ENCODE measurements at regions not wholly inside any gene's neighbourhood (a gene's known extent, or its start where the extent isn't known, plus 50 kb on each side); places are given as distances from the start of the nearest gene placed in this dataset.
"Not testable (repeated sequence)": the region's sequence is repeated elsewhere in the genome, so short reads cannot be mapped to it uniquely, and the experiment has no call there.

- H3K36me3 ChIP-seq (ENCODE audit: control insufficient read depth, insufficient read depth, low read length); DNase-seq (ENCODE audit: low read depth in 4 of 6, low spot score in 6 of 6); H3K27me3 ChIP-seq (ENCODE audit: control insufficient read depth, insufficient read depth, low read length); H3K4me3 ChIP-seq (ENCODE audit: low read depth, low read length); H3K9me3 ChIP-seq (ENCODE audit: control insufficient read depth, insufficient read depth, low read length); H3K4me1 ChIP-seq (ENCODE audit: control insufficient read depth, insufficient read depth, low read length); H3K27ac ChIP-seq (ENCODE audit: low read depth, low read length): not testable (repeated sequence)
- WGBS (ENCODE audit: insufficient coverage) = 11% methylated on average over 9 of the region's 22 CpGs
Measured at GRCh38 chr1:115147928-115148327, 58.6 kb upstream of the TSPAN2 start.

- H3K9me3 ChIP-seq (ENCODE audit: control insufficient read depth, insufficient read depth, low read length) = no peaks in the 10 kb centered on the region
- no peaks in the 10 kb centered on the region for H3K27me3 ChIP-seq (ENCODE audit: control insufficient read depth, insufficient read depth, low read length)
- H3K27ac ChIP-seq (ENCODE audit: low read depth, low read length) = no peak overlapping the region
- no peaks in the 10 kb centered on the region for H3K36me3 ChIP-seq (ENCODE audit: control insufficient read depth, insufficient read depth, low read length)
- H3K4me3 ChIP-seq (ENCODE audit: low read depth, low read length) = no peak overlapping the region
- no peaks in the 10 kb centered on the region for H3K4me1 ChIP-seq (ENCODE audit: control insufficient read depth, insufficient read depth, low read length)
- DNase-seq (ENCODE audit: low read depth in 4 of 6, low spot score in 6 of 6) = no peak
- WGBS (ENCODE audit: insufficient coverage) = no CpG with 5 or more reads among the region's 1 CpG
Measured at GRCh38 chr1:115145226-115145625, 55.9 kb upstream of the TSPAN2 start.

GRCh38 chr1:115144176-115144575, 54.9 kb upstream of the TSPAN2 start:
- Histone ChIP-seq H3K4me1 (ENCODE audit: control insufficient read depth, insufficient read depth, low read length) (peaks cover 3% of the 10 kb centered on the region), H3K9me3 (ENCODE audit: control insufficient read depth, insufficient read depth, low read length) (no peaks in the 10 kb centered on the region), H3K36me3 (ENCODE audit: control insufficient read depth, insufficient read depth, low read length) (no peaks in the 10 kb centered on the region), H3K4me3 (ENCODE audit: low read depth, low read length) (no peak overlapping the region), H3K27ac (ENCODE audit: low read depth, low read length) (no peak overlapping the region), H3K27me3 (ENCODE audit: control insufficient read depth, insufficient read depth, low read length) (no peaks in the 10 kb centered on the region)
- DNase-seq (ENCODE audit: low read depth in 4 of 6, low spot score in 6 of 6) = peak in 1 of 6 donors; percentile 11
- no CpG with 5 or more reads among the region's 2 CpGs for WGBS (ENCODE audit: insufficient coverage)

GRCh38 chr1:115142616-115143015, 53.3 kb upstream of the TSPAN2 start:
- Histone ChIP-seq H3K9me3 (ENCODE audit: control insufficient read depth, insufficient read depth, low read length) (no peaks in the 10 kb centered on the region), H3K4me3 (ENCODE audit: low read depth, low read length) (no peak overlapping the region), H3K27ac (ENCODE audit: low read depth, low read length) (no peak overlapping the region), H3K36me3 (ENCODE audit: control insufficient read depth, insufficient read depth, low read length) (no peaks in the 10 kb centered on the region), H3K4me1 (ENCODE audit: control insufficient read depth, insufficient read depth, low read length) (peaks cover 10% of the 10 kb centered on the region), H3K27me3 (ENCODE audit: control insufficient read depth, insufficient read depth, low read length) (peaks cover under 1% of the 10 kb centered on the region)
- 100% methylated on average over 1 of the region's 3 CpGs for WGBS (ENCODE audit: insufficient coverage)
- DNase-seq (ENCODE audit: low read depth in 4 of 6, low spot score in 6 of 6) = no peak

GRCh38 chr1:115141145-115141454, 51.8 kb upstream of the TSPAN2 start:
- no peak overlapping the region for H3K4me3 ChIP-seq (ENCODE audit: low read depth, low read length)
- H3K27ac ChIP-seq (ENCODE audit: low read depth, low read length) = no peak overlapping the region
- peaks cover 2% of the 10 kb centered on the region for H3K27me3 ChIP-seq (ENCODE audit: control insufficient read depth, insufficient read depth, low read length)
- H3K4me1 ChIP-seq (ENCODE audit: control insufficient read depth, insufficient read depth, low read length) = peaks cover 10% of the 10 kb centered on the region
- no peaks in the 10 kb centered on the region for H3K36me3 ChIP-seq (ENCODE audit: control insufficient read depth, insufficient read depth, low read length)
- no peak for DNase-seq (ENCODE audit: low read depth in 4 of 6, low spot score in 6 of 6)
- no peaks in the 10 kb centered on the region for H3K9me3 ChIP-seq (ENCODE audit: control insufficient read depth, insufficient read depth, low read length)

- peaks cover 10% of the 10 kb centered on the region for H3K4me1 ChIP-seq (ENCODE audit: control insufficient read depth, insufficient read depth, low read length)
- H3K27me3 ChIP-seq (ENCODE audit: control insufficient read depth, insufficient read depth, low read length) = peaks cover 2% of the 10 kb centered on the region
- no peak for DNase-seq (ENCODE audit: low read depth in 4 of 6, low spot score in 6 of 6)
- no peaks in the 10 kb centered on the region for H3K36me3 ChIP-seq (ENCODE audit: control insufficient read depth, insufficient read depth, low read length)
- no peak overlapping the region for H3K4me3 ChIP-seq (ENCODE audit: low read depth, low read length)
- H3K9me3 ChIP-seq (ENCODE audit: control insufficient read depth, insufficient read depth, low read length) = no peaks in the 10 kb centered on the region
- WGBS (ENCODE audit: insufficient coverage) = 78% methylated on average over 1 of the region's 2 CpGs
- H3K27ac ChIP-seq (ENCODE audit: low read depth, low read length) = no peak overlapping the region
Measured at GRCh38 chr1:115140442-115141144, 51.3 kb upstream of the TSPAN2 start.

- no peak overlapping the region for H3K4me3 ChIP-seq (ENCODE audit: low read depth, low read length)
- WGBS (ENCODE audit: insufficient coverage) = no CpG with 5 or more reads among the region's 9 CpGs
Measured at GRCh38 chr1:115139381-115139780, 50.1 kb upstream of the TSPAN2 start.

More at GRCh38 chr1:115139381-115139780, 50.1 kb upstream of the TSPAN2 start:
- Histone ChIP-seq H3K4me1 (ENCODE audit: control insufficient read depth, insufficient read depth, low read length) (peaks cover 10% of the 10 kb centered on the region), H3K9me3 (ENCODE audit: control insufficient read depth, insufficient read depth, low read length) (no peaks in the 10 kb centered on the region), H3K27me3 (ENCODE audit: control insufficient read depth, insufficient read depth, low read length) (peaks cover 2% of the 10 kb centered on the region), H3K36me3 (ENCODE audit: control insufficient read depth, insufficient read depth, low read length) (no peaks in the 10 kb centered on the region), H3K27ac (ENCODE audit: low read depth, low read length) (no peak overlapping the region)
- DNase-seq (ENCODE audit: low read depth in 4 of 6, low spot score in 6 of 6) = no peak
